Keratinocyte (primary cell): ENCODE measurements at regions not wholly inside any gene's neighbourhood (a gene's known extent, or its start where the extent isn't known, plus 50 kb on each side); places are given as distances from the start of the nearest gene placed in this dataset.

Experiments used
- DNase-seq: peaks from one replicate; pipeline ENCODE4 v3.0.0-alpha.2; 2011; ENCODE audit warnings: low read depth, missing footprints, low spot score
- FAIRE-seq: peaks from 2 replicates; lab custom pipeline; 2011; peaks lifted over from hg19 to GRCh38; lab: Jason Lieb, UNC
- H2AFZ ChIP-seq: 2 replicates; pipeline ENCODE4 v1.6.0; 2012; ENCODE audit warnings: low read length, control low read depth, inconsistent platforms; ENCODE audit not compliant: control insufficient read depth
- H3K27ac ChIP-seq: 2 replicates; pipeline ENCODE4 v1.5.1; 2011; ENCODE audit warnings: low read length; ENCODE audit not compliant: control insufficient read depth, insufficient read depth
- H3K27me3 ChIP-seq: 3 replicates; pipeline ENCODE4 v1.6.0; 2011; ENCODE audit warnings: low read length; ENCODE audit not compliant: control insufficient read depth, insufficient read depth; ENCODE audit errors: extremely low read depth
- H3K36me3 ChIP-seq, 2 experiments: 2 replicates in 1 of 2; 3 replicates in 1 of 2; pipeline ENCODE4 v1.5.1; 2011; ENCODE audit warnings: low read length in 2 of 2, mild to moderate bottlenecking in 1 of 2; ENCODE audit not compliant: control insufficient read depth in 2 of 2, insufficient read depth in 2 of 2; ENCODE audit errors: extremely low read depth in 1 of 2
- H3K4me1 ChIP-seq: 3 replicates; pipeline ENCODE4 v1.5.1; 2011; ENCODE audit warnings: low read length; ENCODE audit not compliant: control insufficient read depth, insufficient read depth; ENCODE audit errors: extremely low read depth
- H3K4me2 ChIP-seq: 3 replicates; pipeline ENCODE4 v1.6.0; 2011; ENCODE audit warnings: low read depth, low read length; ENCODE audit not compliant: control insufficient read depth, insufficient read depth; ENCODE audit errors: extremely low read depth
- H3K4me3 ChIP-seq, 3 experiments: fragments of 200-600 bp in 1 of 3; sonication (generic) in 1 of 3; 2 replicates in 2 of 3; 3 replicates in 1 of 3; pipeline ENCODE4 v1.5.1; 2011 to 2016; ENCODE audit warnings: low read length in 3 of 3, mild to moderate bottlenecking in 3 of 3, control low read depth in 2 of 3, inconsistent platforms in 1 of 3, low read depth in 1 of 3, mixed read lengths in 1 of 3, mixed run types in 1 of 3, moderate library complexity in 1 of 3; ENCODE audit not compliant: control insufficient read depth in 2 of 3, insufficient read depth in 2 of 3; ENCODE audit errors: extremely low read depth in 1 of 3
- H3K79me2 ChIP-seq: 2 replicates; pipeline ENCODE4 v1.6.0; 2012; ENCODE audit warnings: low read length; ENCODE audit not compliant: control insufficient read depth, insufficient read depth
- H3K9ac ChIP-seq: 3 replicates; pipeline ENCODE4 v1.6.0; 2011; ENCODE audit warnings: low read length; ENCODE audit not compliant: control insufficient read depth, insufficient read depth; ENCODE audit errors: extremely low read depth
- H3K9me1 ChIP-seq: 3 replicates; pipeline ENCODE4 v1.6.0; 2011; ENCODE audit warnings: low read length; ENCODE audit not compliant: control insufficient read depth, insufficient read depth; ENCODE audit errors: extremely low read depth
- H3K9me3 ChIP-seq: 2 replicates; pipeline ENCODE4 v1.5.1; 2012; ENCODE audit warnings: low read depth, low read length; ENCODE audit not compliant: control insufficient read depth
- H4K20me1 ChIP-seq: 3 replicates; pipeline ENCODE4 v1.6.0; 2011; ENCODE audit warnings: low read length; ENCODE audit not compliant: control insufficient read depth, insufficient read depth; ENCODE audit errors: extremely low read depth
- CTCF ChIP-seq, 3 experiments: IDR thresholded peaks in 1 of 3; conservative IDR thresholded peaks in 1 of 3; optimal IDR thresholded peaks in 1 of 3; 2 replicates in 2 of 3; 3 replicates in 1 of 3; pipeline versions ENCODE3 to v1.5.1; 2011; ENCODE audit warnings: low read length in 3 of 3, mild to moderate bottlenecking in 3 of 3, moderate library complexity in 2 of 3, control low read depth in 1 of 3, inconsistent platforms in 1 of 3; ENCODE audit not compliant: insufficient read depth in 2 of 3; ENCODE audit errors: extremely low read depth in 1 of 3
- EZH2 ChIP-seq: IDR thresholded peaks from one replicate; pipeline ENCODE4 v1.6.1; 2012; ENCODE audit warnings: inconsistent platforms, mild to moderate bottlenecking, low read length, moderate library complexity
- dilution Hi-C: fragments of 300-500 bp; cut with MboI; formaldehyde crosslinking; loops from one replicate; pipeline ENCODE4 v1.7.0; 2020; ENCODE audit warnings: low sequenced_read_pairs; ENCODE audit not compliant: extremely low pct_ligation_motif_present

- H4K20me1 ChIP-seq = no peaks in the 10 kb centered on the region
- TF ChIP-seq EZH2 (no peak), CTCF (optimal IDR thresholded peaks at IDR 0.05 in 1 of 3, IDR thresholded peaks at IDR 0.05 in 1 of 3, conservative IDR thresholded peaks at IDR 0.05 in 1 of 3; ENCODE audit: extremely low read depth in 1 of 3, insufficient read depth in 2 of 3, low read length in 3 of 3) (no peak)
- dilution Hi-C loops = no loop called here
- H3K9me1 ChIP-seq = no peaks in the 10 kb centered on the region
- no peak overlapping the region for H2AFZ ChIP-seq
- no peaks in the 10 kb centered on the region for H3K4me1 ChIP-seq
- H3K4me3 ChIP-seq = no peak overlapping the region
- no peaks in the 10 kb centered on the region for H3K27me3 ChIP-seq
- no peaks in the 10 kb centered on the region for H3K79me2 ChIP-seq
- H3K9ac ChIP-seq = no peak overlapping the region
- DNase-seq = no peak
- no peaks in the 10 kb centered on the region for H3K36me3 ChIP-seq
- H3K9me3 ChIP-seq = no peaks in the 10 kb centered on the region
- H3K27ac ChIP-seq = no peak overlapping the region
- FAIRE-seq = no peak
- no peak overlapping the region for H3K4me2 ChIP-seq
Measured at GRCh38 chr21:16800536-16801275, 712.1 kb upstream of the CXADR start.

- H4K20me1 ChIP-seq = no peaks in the 10 kb centered on the region
- no peak for FAIRE-seq
- no peak overlapping the region for H3K4me2 ChIP-seq
- H3K27me3 ChIP-seq = no peaks in the 10 kb centered on the region
- H3K9me1 ChIP-seq = no peaks in the 10 kb centered on the region
- no peaks in the 10 kb centered on the region for H3K36me3 ChIP-seq
- H3K79me2 ChIP-seq = no peaks in the 10 kb centered on the region
- TF ChIP-seq CTCF (optimal IDR thresholded peaks at IDR 0.05 in 1 of 3, IDR thresholded peaks at IDR 0.05 in 1 of 3, conservative IDR thresholded peaks at IDR 0.05 in 1 of 3; ENCODE audit: extremely low read depth in 1 of 3, insufficient read depth in 2 of 3, low read length in 3 of 3) (no peak), EZH2 (no peak)
- H3K4me3 ChIP-seq = no peak overlapping the region
- DNase-seq = no peak
- H2AFZ ChIP-seq = no peak overlapping the region
- H3K4me1 ChIP-seq = no peaks in the 10 kb centered on the region
- no peaks in the 10 kb centered on the region for H3K9me3 ChIP-seq
- no peak overlapping the region for H3K9ac ChIP-seq
- dilution Hi-C loops = no loop called here
- H3K27ac ChIP-seq = no peak overlapping the region
Measured at GRCh38 chr21:16811011-16811410, 701.8 kb upstream of the CXADR start.
